SJCRH30 (cell line): ENCODE measurements at regions not wholly inside any gene's neighbourhood (a gene's known extent, or its start where the extent isn't known, plus 50 kb on each side); places are given as distances from the start of the nearest gene placed in this dataset.
"Not testable (repeated sequence)": the region's sequence is repeated elsewhere in the genome, so short reads cannot be mapped to it uniquely, and the experiment has no call there.

Experiments
- DNase-seq, 2 experiments: peaks; one replicate each; pipeline ENCODE4 v3.0.0-alpha.2; 2015 to 2020
- H3K27ac ChIP-seq: fragments of 250-450 bp; sonication (Bioruptor Pico); 2 replicates; pipeline ENCODE4 v1.5.1; 2020; ENCODE audit warnings: mild to moderate bottlenecking, moderate library complexity
- H3K27me3 ChIP-seq: fragments of 250-450 bp; sonication (Bioruptor Pico); 2 replicates; pipeline ENCODE4 v1.5.1; 2020; ENCODE audit warnings: mild to moderate bottlenecking, moderate library complexity
- H3K36me3 ChIP-seq: fragments of 250-450 bp; sonication (Bioruptor Pico); 2 replicates; pipeline ENCODE4 v1.5.1; 2020; ENCODE audit warnings: mild to moderate bottlenecking, moderate library complexity
- H3K4me1 ChIP-seq: fragments of 250-450 bp; sonication (Bioruptor Pico); 2 replicates; pipeline ENCODE4 v1.5.1; 2020; ENCODE audit warnings: mild to moderate bottlenecking, moderate library complexity
- H3K4me3 ChIP-seq: fragments of 250-450 bp; sonication (Bioruptor Pico); 2 replicates; pipeline ENCODE4 v1.5.1; 2020; ENCODE audit warnings: mild to moderate bottlenecking, moderate library complexity
- H3K9me3 ChIP-seq: fragments of 250-450 bp; sonication (Bioruptor Pico); replicated peaks from 2 replicates; pipeline ENCODE4 v1.5.1; 2020; ENCODE audit warnings: mild to moderate bottlenecking, moderate library complexity

DNA sequence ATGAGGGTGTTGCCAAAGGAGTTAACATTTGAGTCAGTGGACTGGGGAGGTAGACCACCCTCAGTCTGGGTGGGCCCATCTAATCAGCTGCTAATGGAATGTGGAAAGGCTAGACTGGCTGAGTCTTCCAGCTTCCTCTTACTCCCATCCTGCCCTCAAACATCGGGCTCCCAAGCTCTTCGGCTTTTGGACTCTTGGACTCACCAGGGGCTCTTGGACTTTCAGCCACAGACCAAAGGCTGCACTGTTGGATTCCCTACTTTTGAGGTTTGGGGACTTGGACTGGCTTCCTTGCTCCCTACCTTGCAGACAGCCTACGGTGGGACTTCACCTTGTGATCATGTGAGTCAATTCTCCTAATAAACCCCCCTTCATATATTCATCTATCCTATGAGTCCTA is 276.6 kb upstream of the DIO3 start:
- DNase-seq, result no peak
- Histone ChIP-seq H3K27ac (no peak overlapping the region), H3K27me3 (no peaks in the 10 kb centered on the region), H3K4me3 (no peak overlapping the region), H3K9me3 (no peaks in the 10 kb centered on the region), H3K36me3 (no peaks in the 10 kb centered on the region), H3K4me1 (no peaks in the 10 kb centered on the region)

GRCh38 chr14:101286271-101287018 is 274.9 kb upstream of the DIO3 start:
- Histone ChIP-seq H3K9me3 (no peaks in the 10 kb centered on the region), H3K27me3 (no peaks in the 10 kb centered on the region), H3K36me3 (no peaks in the 10 kb centered on the region), H3K4me1 (no peaks in the 10 kb centered on the region), H3K4me3 (no peak overlapping the region), H3K27ac (no peak overlapping the region)
- DNase-seq, result no peak

GRCh38 chr14:101288436-101289229 is 272.7 kb upstream of the DIO3 start:
- no peak overlapping the region for H3K27ac ChIP-seq
- H3K36me3 ChIP-seq, result no peaks in the 10 kb centered on the region
- no peak for DNase-seq
- H3K27me3 ChIP-seq, result no peaks in the 10 kb centered on the region
- no peaks in the 10 kb centered on the region for H3K4me1 ChIP-seq
- no peaks in the 10 kb centered on the region for H3K9me3 ChIP-seq
- no peak overlapping the region for H3K4me3 ChIP-seq

DNA sequence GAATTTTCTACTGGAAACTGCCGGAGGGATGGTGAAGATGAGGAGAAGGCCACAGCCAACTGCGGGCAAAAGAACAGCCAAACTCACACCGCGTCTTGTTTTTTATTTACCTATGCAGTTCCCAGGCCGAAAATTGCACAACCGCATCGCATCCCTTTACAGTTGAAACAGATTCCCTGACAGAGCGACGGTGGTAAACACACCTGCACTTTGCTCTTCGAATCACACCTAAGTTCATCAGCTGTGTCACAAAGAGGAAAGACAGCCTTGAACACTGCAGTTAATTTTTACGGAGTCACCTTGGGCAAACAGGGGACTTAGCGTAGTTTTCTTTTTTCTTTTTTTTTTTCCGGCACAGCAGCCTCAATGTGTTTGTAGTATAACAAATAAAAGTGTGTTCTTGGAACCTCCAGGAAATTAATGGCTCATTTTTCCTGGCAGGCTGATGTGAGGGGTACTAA is 272.0 kb upstream of the DIO3 start:
- Histone ChIP-seq H3K27me3 (no peaks in the 10 kb centered on the region), H3K36me3 (no peaks in the 10 kb centered on the region), H3K27ac (no peak overlapping the region), H3K9me3 (no peaks in the 10 kb centered on the region), H3K4me3 (no peak overlapping the region), H3K4me1 (no peaks in the 10 kb centered on the region)
- DNase-seq, result no peak

- DNase-seq, result no peak
- Histone ChIP-seq H3K27me3 (no peaks in the 10 kb centered on the region), H3K9me3 (no peaks in the 10 kb centered on the region), H3K36me3 (no peaks in the 10 kb centered on the region), H3K27ac (no peak overlapping the region), H3K4me1 (no peaks in the 10 kb centered on the region), H3K4me3 (no peak overlapping the region)
These were observed 271.4 kb upstream of the DIO3 start for GRCh38 chr14:101289911-101290310.

DNA sequence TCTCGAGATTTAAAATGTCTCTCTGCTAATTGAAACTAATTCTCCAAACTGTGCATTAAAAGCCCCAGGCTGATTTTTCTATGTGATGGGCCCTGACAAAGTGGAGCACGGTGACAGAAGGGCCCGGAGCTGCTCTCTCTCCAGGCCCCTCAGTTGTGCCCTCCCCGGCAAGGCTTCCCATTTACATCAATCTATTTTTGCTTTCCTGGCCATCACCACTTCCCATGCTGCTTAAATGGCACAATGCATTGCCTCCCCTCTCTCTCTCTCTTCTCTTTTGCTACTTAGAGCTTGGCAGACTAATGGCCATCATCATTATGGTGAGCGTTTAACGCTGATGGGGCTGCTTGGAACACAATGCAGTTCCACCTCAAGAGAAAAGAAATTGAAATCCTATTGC is 270.7 kb upstream of the DIO3 start:
- H3K4me3 ChIP-seq, result no peak overlapping the region
- no peaks in the 10 kb centered on the region for H3K36me3 ChIP-seq
- H3K4me1 ChIP-seq, result no peaks in the 10 kb centered on the region
- no peaks in the 10 kb centered on the region for H3K9me3 ChIP-seq
- no peak for DNase-seq
- no peaks in the 10 kb centered on the region for H3K27me3 ChIP-seq
- H3K27ac ChIP-seq, result no peak overlapping the region

- Histone ChIP-seq H3K27me3 (no peaks in the 10 kb centered on the region), H3K4me1 (no peaks in the 10 kb centered on the region), H3K4me3 (no peak overlapping the region), H3K9me3 (no peaks in the 10 kb centered on the region), H3K36me3 (no peaks in the 10 kb centered on the region), H3K27ac (no peak overlapping the region)
- DNase-seq, result no peak
These were observed 269.9 kb upstream of the DIO3 start for GRCh38 chr14:101291390-101291789.

GRCh38 chr14:101292448-101292847 is 268.8 kb upstream of the DIO3 start:
- no peak overlapping the region for H3K27ac ChIP-seq
- no peak for DNase-seq

GRCh38 chr14:101293605-101294004 is 267.7 kb upstream of the DIO3 start:
- H3K27me3 ChIP-seq, result no peaks in the 10 kb centered on the region
- no peaks in the 10 kb centered on the region for H3K36me3 ChIP-seq
- no peaks in the 10 kb centered on the region for H3K4me1 ChIP-seq
- H3K27ac ChIP-seq, result no peak overlapping the region
- H3K4me3 ChIP-seq, result no peak overlapping the region
- no peak for DNase-seq
- peaks cover 9% of the 10 kb centered on the region for H3K9me3 ChIP-seq

More at GRCh38 chr14:101292448-101292847, 268.8 kb upstream of the DIO3 start:
- H3K36me3 ChIP-seq, result no peaks in the 10 kb centered on the region
- no peaks in the 10 kb centered on the region for H3K4me1 ChIP-seq
- no peaks in the 10 kb centered on the region for H3K27me3 ChIP-seq
- H3K4me3 ChIP-seq, result no peak overlapping the region
- peaks cover 9% of the 10 kb centered on the region for H3K9me3 ChIP-seq

DNA sequence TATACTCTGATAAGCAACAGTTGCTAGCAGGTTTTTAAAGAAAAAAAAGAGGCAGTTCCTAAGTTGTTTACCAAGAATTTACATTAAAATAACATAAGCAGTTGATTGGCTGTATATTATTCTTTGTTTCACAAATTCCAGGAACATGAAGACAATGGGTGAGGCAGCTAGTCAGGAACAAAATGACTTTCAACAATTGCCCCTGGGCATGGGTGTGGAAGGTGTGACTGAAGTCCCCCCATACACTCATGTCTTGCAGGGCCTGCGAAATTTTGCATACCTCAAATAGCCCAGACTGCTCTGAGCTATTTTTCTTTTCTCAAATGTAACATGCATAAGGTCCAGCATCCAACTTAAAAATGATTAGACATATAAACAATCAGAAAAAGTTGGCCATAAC is 267.2 kb upstream of the DIO3 start:
- no peak for DNase-seq
- H3K36me3 ChIP-seq, result no peaks in the 10 kb centered on the region
- H3K27me3 ChIP-seq, result no peaks in the 10 kb centered on the region
- H3K4me1 ChIP-seq, result no peaks in the 10 kb centered on the region
- no peak overlapping the region for H3K4me3 ChIP-seq
- H3K9me3 ChIP-seq, result peaks cover 9% of the 10 kb centered on the region
- H3K27ac ChIP-seq, result no peak overlapping the region

DNA sequence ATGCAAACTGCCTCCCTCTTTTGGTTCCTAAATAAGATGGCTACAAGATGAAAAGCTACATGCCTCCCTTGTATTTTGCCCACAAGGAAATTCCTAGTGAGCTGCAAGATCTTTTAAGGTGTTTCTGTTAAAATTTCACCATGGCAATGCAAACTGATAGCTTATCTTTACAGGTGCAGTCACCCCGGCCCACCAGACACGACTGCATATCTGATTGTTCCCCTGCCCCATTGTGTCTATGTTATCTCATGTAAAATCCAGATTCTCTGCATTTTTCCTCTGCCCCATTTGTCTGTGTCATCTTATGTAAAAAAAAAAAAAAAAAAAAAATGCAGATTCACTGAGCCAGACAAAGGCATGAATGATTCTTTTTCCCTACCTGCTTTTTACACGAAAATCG is 261.5 kb upstream of the DIO3 start:
- H3K36me3 ChIP-seq, H3K4me3 ChIP-seq, H3K27me3 ChIP-seq, H3K9me3 ChIP-seq, H3K27ac ChIP-seq, H3K4me1 ChIP-seq, DNase-seq: not testable (repeated sequence)

- Histone ChIP-seq H3K27ac (no peak overlapping the region), H3K36me3 (no peaks in the 10 kb centered on the region), H3K4me1 (no peaks in the 10 kb centered on the region), H3K27me3 (no peaks in the 10 kb centered on the region), H3K4me3 (no peak overlapping the region), H3K9me3 (peaks cover 9% of the 10 kb centered on the region)
- no peak for DNase-seq
These were observed 260.3 kb upstream of the DIO3 start for GRCh38 chr14:101301011-101301410.

DNA sequence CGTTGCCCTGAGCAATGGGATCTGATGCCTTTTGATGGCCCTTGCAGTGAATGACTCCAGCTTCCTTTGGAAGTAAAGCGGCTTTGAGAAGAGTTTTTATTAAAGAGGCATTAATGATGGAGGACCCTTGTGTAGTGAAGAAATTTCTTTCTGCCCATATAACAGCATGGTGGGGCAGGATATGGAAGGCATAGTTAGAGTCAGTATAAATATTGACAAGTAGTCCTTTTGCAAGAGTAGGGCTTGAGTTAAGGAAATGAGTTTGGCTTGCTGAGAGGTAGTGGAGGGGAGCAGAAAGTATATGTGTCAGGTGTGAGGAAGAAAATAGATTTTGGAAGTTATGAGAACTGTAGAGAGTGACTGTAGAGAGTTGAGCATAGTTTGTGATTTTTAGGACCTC is 254.1 kb upstream of the DIO3 start:
- not testable (repeated sequence) for H3K27ac ChIP-seq, H3K4me1 ChIP-seq, H3K4me3 ChIP-seq, H3K36me3 ChIP-seq, H3K9me3 ChIP-seq, DNase-seq, H3K27me3 ChIP-seq

DNA sequence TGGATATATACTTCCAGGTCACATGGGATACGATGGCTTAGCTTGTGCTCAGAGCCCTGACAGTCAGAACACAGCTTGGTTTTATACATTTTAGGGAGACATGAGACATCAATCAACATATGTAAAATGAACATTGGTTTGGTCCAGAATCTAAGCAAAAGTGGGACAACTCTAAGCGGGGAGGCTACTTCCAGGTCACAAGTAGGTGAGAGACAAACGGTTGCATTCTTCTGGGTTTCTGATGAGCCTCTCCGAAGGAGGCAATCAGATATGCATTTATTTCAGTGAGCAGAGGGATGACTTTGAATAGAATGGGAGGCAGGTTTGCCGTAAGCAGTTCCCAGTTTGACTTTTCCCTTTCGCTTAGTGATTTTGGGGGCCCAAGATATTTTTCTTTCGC is 250.1 kb upstream of the DIO3 start:
- DNase-seq, H3K36me3 ChIP-seq, H3K27me3 ChIP-seq, H3K9me3 ChIP-seq, H3K4me1 ChIP-seq, H3K4me3 ChIP-seq, H3K27ac ChIP-seq: not testable (repeated sequence)

- DNase-seq, result peak in 1 of 2 experiments; percentile 18
- Histone ChIP-seq H3K4me1 (no peaks in the 10 kb centered on the region), H3K4me3 (no peak overlapping the region), H3K27ac (no peak overlapping the region), H3K9me3 (no peaks in the 10 kb centered on the region), H3K27me3 (no peaks in the 10 kb centered on the region), H3K36me3 (no peaks in the 10 kb centered on the region)
These were observed 248.0 kb upstream of the DIO3 start for GRCh38 chr14:101313268-101313667.
